IMR-90 (cell line): ENCODE measurements at regions not wholly inside any gene's neighbourhood (a gene's known extent, or its start where the extent isn't known, plus 50 kb on each side); places are given as distances from the start of the nearest gene placed in this dataset.

Source experiments
- ATAC-seq: fragments of 200-7000 bp; cut with Tn5 transposase; 2 replicates; pipeline ENCODE4 v1.9.1; 2020; ENCODE audit warnings: low read depth, mild to moderate bottlenecking, moderate library complexity
- BruUV-seq: library from RNA; stranded (reverse); fragments of 400-500 nt; replicated peaks from 2 replicates; lab custom pipeline; 2021; lab: Mats Ljungman, UMichigan
- CTCF ChIA-PET: fragments of 300-600 bp; formaldehyde crosslinking; extraction: SDS; loops from one replicate; lab custom pipeline; 2021; ENCODE audit warnings: antibody characterized with exemption; lab: Yijun Ruan, JAX
- POLR2A ChIA-PET: fragments of 300-600 bp; sonication (Branson Sonifier 250); formaldehyde crosslinking; loops from one replicate; lab custom pipeline; 2022; ENCODE audit warnings: antibody characterized with exemption; ENCODE audit not compliant: unreplicated experiment; lab: Charles Lee
- DNase-seq: peaks from one replicate; pipeline ENCODE4 v3.0.0; 2013
- H2AFZ ChIP-seq: replicated peaks from 2 replicates; pipeline ENCODE3; 2013; ENCODE audit warnings: low read length, mild to moderate bottlenecking; ENCODE audit not compliant: poor library complexity
- H2AK5ac ChIP-seq: 2 replicates; pipeline ENCODE4 v1.6.1; 2013; ENCODE audit warnings: low read depth, low read length, inconsistent platforms
- H2AK9ac ChIP-seq: replicated peaks from 2 replicates; pipeline ENCODE3; 2013; ENCODE audit warnings: mild to moderate bottlenecking, low read depth, low read length, moderate library complexity; ENCODE audit not compliant: poor library complexity
- H2BK120ac ChIP-seq: 2 replicates; pipeline ENCODE4 v1.6.1; 2013; ENCODE audit warnings: low read depth, low read length, inconsistent platforms
- H2BK15ac ChIP-seq: 3 replicates; pipeline ENCODE4 v1.6.1; 2013; ENCODE audit warnings: low read depth, low read length, inconsistent platforms
- H2BK20ac ChIP-seq: 2 replicates; pipeline ENCODE4 v1.6.1; 2013; ENCODE audit warnings: low read depth, mild to moderate bottlenecking, inconsistent platforms, low read length, moderate library complexity
- H2BK5ac ChIP-seq: 2 replicates; pipeline ENCODE4 v1.6.1; 2013; ENCODE audit warnings: mild to moderate bottlenecking, low read depth, low read length, inconsistent platforms; ENCODE audit not compliant: poor library complexity, severe bottlenecking
- H3K14ac ChIP-seq: replicated peaks from 2 replicates; pipeline ENCODE4 v1.6.1; 2013; ENCODE audit warnings: low read depth, low read length, inconsistent platforms
- H3K18ac ChIP-seq: 2 replicates; pipeline ENCODE4 v1.6.1; 2013; ENCODE audit warnings: low read depth, low read length, control low read depth
- H3K23ac ChIP-seq: 2 replicates; pipeline ENCODE4 v1.6.1; 2013; ENCODE audit warnings: low read depth, low read length, inconsistent platforms
- H3K27ac ChIP-seq: 2 replicates; pipeline ENCODE4 v1.5.1; 2013; ENCODE audit warnings: mild to moderate bottlenecking, control low read depth, low read length; ENCODE audit not compliant: insufficient read depth
- H3K27me3 ChIP-seq: 2 replicates; pipeline ENCODE4 v1.6.1; 2013; ENCODE audit warnings: low read length; ENCODE audit not compliant: control insufficient read depth, insufficient read depth
- H3K36me3 ChIP-seq: 2 replicates; pipeline ENCODE4 v1.6.1; 2013; ENCODE audit warnings: low read length, mixed read lengths; ENCODE audit not compliant: control insufficient read depth, insufficient read depth
- H3K4ac ChIP-seq: 2 replicates; pipeline ENCODE4 v1.6.1; 2013; ENCODE audit warnings: low read depth, low read length, inconsistent platforms
- H3K4me1 ChIP-seq: 2 replicates; pipeline ENCODE4 v1.6.1; 2013; ENCODE audit warnings: low read length, mixed read lengths; ENCODE audit not compliant: control insufficient read depth, insufficient read depth
- H3K4me2 ChIP-seq: 2 replicates; pipeline ENCODE4 v1.6.1; 2013; ENCODE audit warnings: low read depth, mild to moderate bottlenecking, control low read depth, low read length, moderate library complexity
- H3K4me3 ChIP-seq: 2 replicates; pipeline ENCODE4 v1.5.1; 2013; ENCODE audit warnings: low read depth, mild to moderate bottlenecking, control low read depth, low read length, moderate library complexity; ENCODE audit not compliant: insufficient read depth
- H3K56ac ChIP-seq: 2 replicates; pipeline ENCODE4 v1.6.1; 2013; ENCODE audit warnings: low read length, inconsistent platforms; ENCODE audit not compliant: insufficient read depth; ENCODE audit errors: extremely low read depth
- H3K79me1 ChIP-seq, 2 experiments: 2 replicates each; pipeline ENCODE4 v1.6.1; 2013; ENCODE audit warnings: low read length in 2 of 2, inconsistent platforms in 1 of 2, low read depth in 1 of 2
- H3K9ac ChIP-seq: 2 replicates; pipeline ENCODE4 v1.6.1; 2013; ENCODE audit warnings: low read depth, low read length, control low read depth
- H3K9me1 ChIP-seq: 2 replicates; pipeline ENCODE4 v1.6.1; 2013; ENCODE audit warnings: low read length, inconsistent platforms; ENCODE audit not compliant: insufficient read depth
- H3K9me3 ChIP-seq: 2 replicates; pipeline ENCODE4 v1.6.1; 2013; ENCODE audit warnings: low read length; ENCODE audit not compliant: control insufficient read depth, insufficient read depth
- H4K20me1 ChIP-seq: 2 replicates; pipeline ENCODE4 v1.6.1; 2013; ENCODE audit warnings: low read length, inconsistent platforms; ENCODE audit not compliant: insufficient read depth
- H4K5ac ChIP-seq: 2 replicates; pipeline ENCODE4 v1.6.1; 2013; ENCODE audit warnings: mild to moderate bottlenecking, low read depth, low read length, control low read depth
- H4K8ac ChIP-seq, 2 experiments: 2 replicates each; pipeline ENCODE4 v1.6.1; 2013; ENCODE audit warnings: low read depth in 2 of 2, low read length in 2 of 2, control low read depth in 1 of 2, inconsistent platforms in 1 of 2
- H4K91ac ChIP-seq: 2 replicates; pipeline ENCODE4 v1.6.1; 2013; ENCODE audit warnings: low read depth, low read length, inconsistent platforms; ENCODE audit not compliant: insufficient read depth
- BHLHE40 ChIP-seq: fragments of 150-350 bp; IDR thresholded peaks from 2 replicates; pipeline ENCODE4 v1.6.1; 2016; ENCODE audit warnings: mild to moderate bottlenecking, low read depth, low read length
- CEBPB ChIP-seq: IDR thresholded peaks from 2 replicates; pipeline ENCODE4 v1.6.1; 2012; ENCODE audit warnings: low read depth, low read length, improper control_type of control experiment
- ELK1 ChIP-seq: fragments of 150-350 bp; IDR thresholded peaks from 2 replicates; pipeline ENCODE4 v1.6.1; 2016; ENCODE audit warnings: low read depth, mild to moderate bottlenecking, low read length, moderate library complexity, borderline replicate concordance
- FOS ChIP-seq: fragments of 150-350 bp; IDR thresholded peaks from 2 replicates; pipeline ENCODE4 v1.6.1; 2016; ENCODE audit warnings: low read depth, low read length
- MAZ ChIP-seq: IDR thresholded peaks from 2 replicates; pipeline ENCODE4 v1.6.1; 2012; ENCODE audit warnings: low read depth, mild to moderate bottlenecking, low read length, improper control_type of control experiment, moderate library complexity, borderline replicate concordance
- MXI1 ChIP-seq: IDR thresholded peaks from 2 replicates; pipeline ENCODE4 v1.6.1; 2012; ENCODE audit warnings: low read depth, mild to moderate bottlenecking, low read length, moderate library complexity, borderline replicate concordance
- NFE2L2 ChIP-seq: fragments of 150-350 bp; IDR thresholded peaks from 2 replicates; pipeline ENCODE4 v1.6.1; 2016; ENCODE audit warnings: low read depth, mild to moderate bottlenecking, low read length
- RAD21 ChIP-seq: IDR thresholded peaks from 2 replicates; pipeline ENCODE4 v1.6.1; 2012; ENCODE audit warnings: low read length, improper control_type of control experiment
- RCOR1 ChIP-seq: IDR thresholded peaks from 2 replicates; pipeline ENCODE4 v1.6.1; 2012; ENCODE audit warnings: mild to moderate bottlenecking, low read length, improper control_type of control experiment; ENCODE audit not compliant: insufficient replicate concordance
- RFX5 ChIP-seq: IDR thresholded peaks from 2 replicates; pipeline ENCODE4 v1.8.0; 2012; ENCODE audit warnings: low read depth, mild to moderate bottlenecking, low read length, moderate library complexity
- SMC3 ChIP-seq: fragments of 150-350 bp; IDR thresholded peaks from 2 replicates; pipeline ENCODE4 v1.6.1; 2016; ENCODE audit warnings: low read depth, mild to moderate bottlenecking, antibody characterized with exemption, low read length, moderate library complexity
- WGBS, 2 experiments: methylation state at CpG; one replicate each; pipeline versions ENCODE4 v1.1.5 to v1.1.7; 2013; ENCODE audit warnings: missing lambda C conversion rate in 2 of 2; ENCODE audit not compliant: insufficient read length in 1 of 2; ENCODE audit errors: extremely low coverage in 2 of 2; 5-methylcytosine and 5-hydroxymethylcytosine counted together
- dilution Hi-C: fragments of 300-500 bp; cut with HindIII; formaldehyde crosslinking; loops from one replicate; pipeline ENCODE4 v1.14.3; 2018; ENCODE audit warnings: low sequenced_read_pairs; ENCODE audit not compliant: unreplicated experiment
- in situ Hi-C: fragments of 300-500 bp; cut with MboI; formaldehyde crosslinking; loops from 3 replicates; pipeline ENCODE4 v1.14.3; 2019; ENCODE audit warnings: low sequenced_read_pairs, inconsistent platforms, mixed read lengths
- intact Hi-C: fragments of 100-400 bp; cut with micrococcal nuclease; formaldehyde crosslinking; loops from 2 replicates; pipeline ENCODE4 v1.10.0; 2022

- no peak overlapping the region for H2BK20ac ChIP-seq
- H3K79me1 ChIP-seq = no peaks in the 10 kb centered on the region
- H2AFZ ChIP-seq = no peak overlapping the region
- 23% methylated on average over 2 of the region's 6 CpGs; no CpG with 5 or more reads in 1 of the 2 experiments for WGBS, 2 experiments
- H3K27me3 ChIP-seq = no peaks in the 10 kb centered on the region
- H3K4me3 ChIP-seq = no peak overlapping the region
- no peak overlapping the region for H3K9ac ChIP-seq
- no peaks in the 10 kb centered on the region for H4K20me1 ChIP-seq
- H3K36me3 ChIP-seq = no peaks in the 10 kb centered on the region
- TF ChIP-seq MAZ (no peak), RFX5 (no peak), CEBPB (no peak), RAD21 (no peak), BHLHE40 (no peak), NFE2L2 (no peak), ELK1 (no peak), MXI1 (no peak), RCOR1 (no peak), FOS (no peak), SMC3 (no peak)
- in situ Hi-C loops (no loop called here), intact Hi-C loops (no loop called here), dilution Hi-C loops (no loop called here)
- no peak overlapping the region for H4K8ac ChIP-seq
- ChIA-PET POLR2A (no interaction called here), CTCF (no interaction called here)
- no peak overlapping the region for H3K27ac ChIP-seq
- H2AK9ac ChIP-seq = no peak overlapping the region
- H3K56ac ChIP-seq = no peak overlapping the region
- no peak overlapping the region for H2BK120ac ChIP-seq
- H3K9me3 ChIP-seq = no peaks in the 10 kb centered on the region
- no peak overlapping the region for H2BK15ac ChIP-seq
- peaks cover 6% of the 10 kb centered on the region; the same call in 1 of the 2 replicates for H3K4me1 ChIP-seq
- DNase-seq (no peak), ATAC-seq (no peak)
- peak overlapping the region; percentile 49 for H3K14ac ChIP-seq
- no peak overlapping the region for H2BK5ac ChIP-seq
- no peak overlapping the region for H3K23ac ChIP-seq
- H4K91ac ChIP-seq = no peak overlapping the region
- no TSS peak for BruUV-seq
- H2AK5ac ChIP-seq = no peak overlapping the region
- H3K9me1 ChIP-seq = no peaks in the 10 kb centered on the region
- H3K18ac ChIP-seq = no peak overlapping the region
- H4K5ac ChIP-seq = no peak overlapping the region
- no peak overlapping the region for H3K4me2 ChIP-seq
- no peak overlapping the region for H3K4ac ChIP-seq
Observed at GRCh38 chr6:144969602-144970272, 684.6 kb downstream of the UTRN start.
